Epithelial cell of esophagus (primary cell): ENCODE measurements at regions not wholly inside any gene's neighbourhood (a gene's known extent, or its start where the extent isn't known, plus 50 kb on each side); places are given as distances from the start of the nearest gene placed in this dataset.

Experiments used
- DNase-seq: peaks from one replicate; pipeline ENCODE4 v3.0.0; 2010; ENCODE audit warnings: low read depth
- H3K4me3 ChIP-seq: 2 replicates; pipeline ENCODE4 v1.5.1; 2011; ENCODE audit warnings: mild to moderate bottlenecking, low read length, control low read depth
- CTCF ChIP-seq: IDR thresholded peaks from 2 replicates; pipeline ENCODE4 v1.5.1; 2011; ENCODE audit warnings: low read depth, mild to moderate bottlenecking, low read length, control low read depth, inconsistent platforms; ENCODE audit not compliant: insufficient read depth; ENCODE audit errors: missing control alignments

DNA sequence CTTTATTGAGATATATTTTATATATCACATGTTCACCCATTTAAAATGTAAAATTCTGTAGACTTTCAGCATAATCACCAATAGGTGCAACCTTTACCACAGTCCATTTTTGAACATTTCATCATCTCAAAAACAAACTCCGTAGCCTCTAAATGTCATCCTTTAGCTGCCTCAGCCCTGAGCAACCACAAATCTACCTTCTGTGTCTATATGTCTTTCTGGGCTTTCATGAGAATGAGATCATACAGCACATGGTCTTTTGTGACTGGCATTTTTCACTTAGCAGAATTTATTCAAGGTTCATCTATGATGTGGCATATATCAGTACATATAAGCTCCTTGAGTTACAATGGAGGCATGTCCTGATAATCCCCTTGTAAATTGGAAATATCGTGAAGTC is 320.5 kb downstream of the ETS1 start:
- no peak for TF ChIP-seq CTCF
- H3K4me3 ChIP-seq, result no peak overlapping the region
- no peak for DNase-seq

- no peak overlapping the region for H3K4me3 ChIP-seq
- TF ChIP-seq CTCF, result no peak
- no peak for DNase-seq
Measured at GRCh38 chr11:128262463-128263345, 324.7 kb downstream of the ETS1 start.

DNA sequence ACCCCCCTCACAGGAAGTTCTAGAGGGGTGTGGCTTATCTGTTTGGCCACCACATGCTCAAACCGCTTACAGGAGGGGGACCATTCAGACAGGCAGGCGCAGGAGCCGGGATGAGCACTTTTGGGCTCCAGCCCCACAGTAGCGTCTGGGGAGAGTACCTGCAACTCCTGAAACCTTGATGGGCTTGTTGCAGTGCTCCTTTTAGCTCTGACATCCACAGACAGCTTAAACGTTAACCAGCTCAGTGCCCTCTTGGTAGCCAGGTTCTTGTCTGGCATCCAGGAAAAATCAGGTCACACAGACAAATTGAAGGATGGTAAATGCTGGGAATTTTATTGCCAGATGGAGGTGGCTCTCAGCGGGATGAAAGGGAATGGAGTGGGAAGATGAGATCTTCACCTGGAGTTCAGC is 326.3 kb downstream of the ETS1 start:
- DNase-seq, result no peak
- H3K4me3 ChIP-seq, result no peak overlapping the region
- TF ChIP-seq CTCF, result no peak

GRCh38 chr11:128260398-128260797 is 327.0 kb downstream of the ETS1 start:
- H3K4me3 ChIP-seq, result no peak overlapping the region
- DNase-seq, result no peak
- TF ChIP-seq CTCF, result no peak

DNA sequence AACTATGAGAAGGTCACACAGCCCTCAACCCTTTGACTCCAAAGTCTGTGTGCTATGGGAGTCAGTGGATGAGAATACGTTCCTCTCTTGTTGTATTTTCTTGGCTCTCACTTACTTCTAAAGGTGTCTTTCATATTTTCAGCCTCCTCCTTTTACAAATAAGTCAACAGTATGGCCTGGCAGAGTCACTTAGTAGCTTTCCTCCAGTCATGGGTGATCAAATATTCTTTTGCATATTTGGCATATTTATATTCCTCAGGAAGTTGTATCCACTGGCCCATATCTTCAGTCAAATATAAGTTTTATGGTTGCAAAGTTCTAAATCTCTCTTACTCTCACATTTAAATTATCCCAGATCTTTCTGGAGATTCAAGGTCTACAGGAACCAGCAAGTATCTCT is 327.5 kb downstream of the ETS1 start:
- H3K4me3 ChIP-seq, result no peak overlapping the region
- TF ChIP-seq CTCF, result no peak

DNA sequence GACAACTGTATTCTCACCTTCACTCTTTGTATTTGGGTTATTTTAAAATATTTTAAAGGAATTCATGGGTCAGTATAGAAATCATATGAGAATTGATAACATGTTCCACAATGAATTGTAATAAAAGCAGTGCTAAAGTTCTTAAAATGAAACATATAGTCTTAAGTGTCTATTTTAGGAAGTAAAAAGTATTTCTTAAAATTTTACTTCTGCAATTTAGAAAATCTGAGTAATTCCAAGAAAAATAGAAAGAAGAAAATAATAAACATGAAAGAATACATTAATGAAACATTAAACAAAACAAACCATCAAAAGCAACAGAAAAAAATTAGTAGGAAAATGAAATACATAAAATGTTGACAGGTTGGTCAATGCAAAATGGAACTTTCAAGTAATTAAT is 332.4 kb downstream of the ETS1 start:
- no peak for TF ChIP-seq CTCF
- no peak for DNase-seq
- H3K4me3 ChIP-seq, result no peak overlapping the region

More for the DNA sequence above, 327.5 kb downstream of the ETS1 start:
- DNase-seq, result no peak

DNA sequence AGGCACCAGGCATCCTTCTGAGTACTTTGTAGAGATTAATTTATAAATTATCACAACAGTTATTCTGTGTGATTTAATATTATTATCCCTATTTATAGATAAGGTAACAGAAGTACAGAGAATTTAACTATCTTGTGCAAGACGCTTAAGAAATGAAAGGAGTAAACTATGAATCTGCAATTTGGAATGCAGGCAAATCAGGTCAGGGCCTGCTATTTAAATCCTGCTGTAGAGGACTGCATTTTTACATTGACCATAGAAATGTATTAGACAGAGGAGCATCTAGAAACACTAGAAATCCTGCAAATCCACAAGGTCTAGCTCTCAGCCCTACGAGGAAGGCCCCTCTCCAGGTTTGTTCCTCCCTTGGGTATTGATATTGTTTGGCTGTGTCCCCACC is 336.2 kb downstream of the ETS1 start:
- peak; percentile 86 for DNase-seq
- TF ChIP-seq CTCF, result no peak
- no peak overlapping the region for H3K4me3 ChIP-seq
